OCI-LY1 (cell line): ENCODE measurements at regions not wholly inside any gene's neighbourhood (a gene's known extent, or its start where the extent isn't known, plus 50 kb on each side); places are given as distances from the start of the nearest gene placed in this dataset.

ENCODE experiments used
- CTCF ChIP-seq: fragments of 200-600 bp; sonication (generic), shearing (Covaris generic); IDR thresholded peaks from 2 replicates; pipeline ENCODE4 v1.5.1; 2017; ENCODE audit warnings: mild to moderate bottlenecking, antibody characterized with exemption, low read length, moderate library complexity, mixed read lengths
- EZH2 ChIP-seq: fragments of 200-600 bp; sonication (generic), shearing (Covaris generic); IDR thresholded peaks from 2 replicates; pipeline ENCODE4 v1.8.0; 2017; ENCODE audit warnings: borderline replicate concordance, mixed run types, mild to moderate bottlenecking, antibody characterized with exemption, low read length, moderate library complexity, mixed read lengths

- TF ChIP-seq CTCF (no peak), EZH2 (no peak)
These were observed 57.2 kb upstream of the HS3ST1 start for GRCh38 chr4:11485926-11486325.
